Progenitor cell of endocrine pancreas (in vitro differentiated cells): ENCODE measurements at regions not wholly inside any gene's neighbourhood (a gene's known extent, or its start where the extent isn't known, plus 50 kb on each side); places are given as distances from the start of the nearest gene placed in this dataset.

ENCODE experiments used
- DNase-seq: peaks from one replicate; pipeline ENCODE4 v3.0.0; 2021; ENCODE audit warnings: low spot score; ENCODE audit not compliant: unreplicated experiment
- H3K27ac Mint-ChIP-seq: 2 replicates; pipeline ENCODE4 v1.8.0; 2021; ENCODE audit warnings: mild to moderate bottlenecking, moderate library complexity, mixed read lengths
- H3K27me3 Mint-ChIP-seq: 2 replicates; pipeline ENCODE4 v1.8.0; 2021; ENCODE audit warnings: mixed read lengths
- H3K36me3 Mint-ChIP-seq: 2 replicates; pipeline ENCODE4 v1.8.0; 2022; ENCODE audit warnings: mixed read lengths; ENCODE audit not compliant: insufficient read depth
- H3K4me1 Mint-ChIP-seq: 2 replicates; pipeline ENCODE4 v1.8.0; 2021; ENCODE audit warnings: low read depth, mixed read lengths
- H3K4me3 Mint-ChIP-seq: 2 replicates; pipeline ENCODE4 v1.8.0; 2021; ENCODE audit warnings: low read depth, mild to moderate bottlenecking, moderate library complexity, mixed read lengths
- H3K9me3 Mint-ChIP-seq: 2 replicates; pipeline ENCODE4 v1.8.0; 2021; ENCODE audit warnings: low read depth, mixed read lengths
- TF ChIP-seq, protein P1 (sequence below): fragments of 200-600 bp; sonication (generic); IDR thresholded peaks from one replicate; pipeline ENCODE4 v1.5.0; 2021; ENCODE audit warnings: antibody characterized with exemption, mild to moderate bottlenecking; ENCODE audit not compliant: unreplicated experiment

- Mint-ChIP-seq H3K9me3 (no peaks in the 10 kb centered on the region), H3K36me3 (no peaks in the 10 kb centered on the region), H3K27ac (peak overlapping the region; percentile 8), H3K4me3 (no peak overlapping the region), H3K27me3 (peaks cover 84% of the 10 kb centered on the region), H3K4me1 (peaks cover 5% of the 10 kb centered on the region)
- DNase-seq = peak; percentile 8
- TF ChIP-seq, protein P1, sequence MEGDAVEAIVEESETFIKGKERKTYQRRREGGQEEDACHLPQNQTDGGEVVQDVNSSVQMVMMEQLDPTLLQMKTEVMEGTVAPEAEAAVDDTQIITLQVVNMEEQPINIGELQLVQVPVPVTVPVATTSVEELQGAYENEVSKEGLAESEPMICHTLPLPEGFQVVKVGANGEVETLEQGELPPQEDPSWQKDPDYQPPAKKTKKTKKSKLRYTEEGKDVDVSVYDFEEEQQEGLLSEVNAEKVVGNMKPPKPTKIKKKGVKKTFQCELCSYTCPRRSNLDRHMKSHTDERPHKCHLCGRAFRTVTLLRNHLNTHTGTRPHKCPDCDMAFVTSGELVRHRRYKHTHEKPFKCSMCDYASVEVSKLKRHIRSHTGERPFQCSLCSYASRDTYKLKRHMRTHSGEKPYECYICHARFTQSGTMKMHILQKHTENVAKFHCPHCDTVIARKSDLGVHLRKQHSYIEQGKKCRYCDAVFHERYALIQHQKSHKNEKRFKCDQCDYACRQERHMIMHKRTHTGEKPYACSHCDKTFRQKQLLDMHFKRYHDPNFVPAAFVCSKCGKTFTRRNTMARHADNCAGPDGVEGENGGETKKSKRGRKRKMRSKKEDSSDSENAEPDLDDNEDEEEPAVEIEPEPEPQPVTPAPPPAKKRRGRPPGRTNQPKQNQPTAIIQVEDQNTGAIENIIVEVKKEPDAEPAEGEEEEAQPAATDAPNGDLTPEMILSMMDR = no peak
Measured at GRCh38 chr5:2183154-2184025, 300.7 kb upstream of the IRX4 start.

DNA sequence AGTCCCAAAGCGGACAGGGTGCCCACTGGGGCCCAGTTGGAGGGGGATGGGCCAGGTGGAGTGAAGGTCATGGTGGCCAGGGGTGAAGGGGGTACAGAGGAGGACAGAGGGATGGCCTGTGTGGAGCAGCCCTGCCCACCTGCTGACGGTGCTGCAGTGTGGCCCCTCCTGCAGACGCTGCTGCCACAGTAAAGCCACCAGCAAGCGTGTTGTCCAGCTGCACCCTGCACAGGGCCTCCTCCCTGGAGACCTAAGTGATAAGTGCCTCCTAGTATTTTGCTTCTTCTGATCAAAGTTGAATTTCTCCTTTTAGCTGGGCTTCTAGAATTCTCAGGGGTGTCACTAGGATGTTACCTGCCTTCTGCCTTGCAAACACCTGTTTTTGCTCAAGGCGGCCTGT, 299.3 kb upstream of the IRX4 start:
- no peak for DNase-seq
- Mint-ChIP-seq H3K36me3 (no peaks in the 10 kb centered on the region), H3K27ac (no peak overlapping the region), H3K9me3 (no peaks in the 10 kb centered on the region), H3K27me3 (peaks cover 74% of the 10 kb centered on the region), H3K4me1 (peaks cover 5% of the 10 kb centered on the region), H3K4me3 (no peak overlapping the region)
- TF ChIP-seq, protein P1 = no peak

- Mint-ChIP-seq H3K27me3 (peaks cover 74% of the 10 kb centered on the region), H3K4me3 (no peak overlapping the region), H3K27ac (no peak overlapping the region), H3K36me3 (no peaks in the 10 kb centered on the region), H3K4me1 (peaks cover 5% of the 10 kb centered on the region), H3K9me3 (no peaks in the 10 kb centered on the region)
- no peak for DNase-seq
- TF ChIP-seq, protein P1 = no peak
Measured at GRCh38 chr5:2181557-2181956, 298.8 kb upstream of the IRX4 start.

DNA sequence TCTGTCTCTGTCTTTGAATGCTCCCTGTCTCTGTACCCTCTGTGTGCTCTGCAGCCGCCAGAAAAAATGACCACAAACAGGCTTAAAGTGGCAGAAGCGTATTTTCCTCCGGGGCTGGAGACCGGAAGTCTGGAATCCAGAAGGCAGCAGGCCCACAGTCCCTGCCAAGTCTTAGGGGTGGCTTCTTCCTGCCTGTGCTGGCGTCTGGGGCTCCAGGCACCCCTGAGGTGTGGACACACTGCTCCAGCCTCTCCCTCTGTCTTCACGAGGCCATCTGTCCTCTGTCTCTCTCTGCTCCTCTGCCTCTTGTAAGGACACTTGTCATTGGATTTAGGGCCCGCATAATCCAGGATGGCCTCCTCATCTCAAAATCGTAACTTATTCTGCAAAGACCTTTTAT, 298.4 kb upstream of the IRX4 start:
- DNase-seq = no peak
- Mint-ChIP-seq H3K4me1 (peaks cover 5% of the 10 kb centered on the region), H3K27me3 (peaks cover 74% of the 10 kb centered on the region), H3K9me3 (no peaks in the 10 kb centered on the region), H3K4me3 (no peak overlapping the region), H3K36me3 (no peaks in the 10 kb centered on the region), H3K27ac (no peak overlapping the region)
- TF ChIP-seq, protein P1 = no peak

- TF ChIP-seq, protein P1 = no peak
- H3K27ac Mint-ChIP-seq = no peak overlapping the region
- H3K36me3 Mint-ChIP-seq = no peaks in the 10 kb centered on the region
- peaks cover 70% of the 10 kb centered on the region for H3K27me3 Mint-ChIP-seq
- H3K4me3 Mint-ChIP-seq = no peak overlapping the region
- no peak for DNase-seq
- no peaks in the 10 kb centered on the region for H3K9me3 Mint-ChIP-seq
- peaks cover 5% of the 10 kb centered on the region for H3K4me1 Mint-ChIP-seq
Measured at GRCh38 chr5:2180456-2180855, 297.7 kb upstream of the IRX4 start.
